ENCODE measurements at regions not wholly inside any gene's neighbourhood (a gene's known extent, or its start where the extent isn't known, plus 50 kb on each side); places are given as distances from the start of the nearest gene placed in this dataset.

DNA sequence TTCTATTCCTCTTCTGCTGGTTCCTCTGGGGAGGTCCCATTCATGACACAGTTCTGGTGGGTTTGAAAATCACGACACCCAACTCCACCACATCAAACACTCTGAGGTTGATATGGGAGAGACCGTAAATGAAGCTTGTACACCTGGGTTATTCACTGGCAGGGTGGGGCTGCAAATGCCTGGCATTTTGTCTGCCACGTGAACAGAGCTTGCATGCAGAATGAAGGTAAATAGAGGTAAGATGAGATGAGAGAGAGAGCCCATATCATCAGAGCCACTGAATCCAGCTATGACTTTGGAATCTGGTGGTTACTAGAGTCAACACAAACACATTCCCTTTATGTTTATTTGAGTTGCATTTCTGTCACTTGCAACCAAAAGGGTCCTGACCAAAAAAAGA is 97.4 kb downstream of the BANF2 start (continued):
- TF ChIP-seq, protein P1, sequence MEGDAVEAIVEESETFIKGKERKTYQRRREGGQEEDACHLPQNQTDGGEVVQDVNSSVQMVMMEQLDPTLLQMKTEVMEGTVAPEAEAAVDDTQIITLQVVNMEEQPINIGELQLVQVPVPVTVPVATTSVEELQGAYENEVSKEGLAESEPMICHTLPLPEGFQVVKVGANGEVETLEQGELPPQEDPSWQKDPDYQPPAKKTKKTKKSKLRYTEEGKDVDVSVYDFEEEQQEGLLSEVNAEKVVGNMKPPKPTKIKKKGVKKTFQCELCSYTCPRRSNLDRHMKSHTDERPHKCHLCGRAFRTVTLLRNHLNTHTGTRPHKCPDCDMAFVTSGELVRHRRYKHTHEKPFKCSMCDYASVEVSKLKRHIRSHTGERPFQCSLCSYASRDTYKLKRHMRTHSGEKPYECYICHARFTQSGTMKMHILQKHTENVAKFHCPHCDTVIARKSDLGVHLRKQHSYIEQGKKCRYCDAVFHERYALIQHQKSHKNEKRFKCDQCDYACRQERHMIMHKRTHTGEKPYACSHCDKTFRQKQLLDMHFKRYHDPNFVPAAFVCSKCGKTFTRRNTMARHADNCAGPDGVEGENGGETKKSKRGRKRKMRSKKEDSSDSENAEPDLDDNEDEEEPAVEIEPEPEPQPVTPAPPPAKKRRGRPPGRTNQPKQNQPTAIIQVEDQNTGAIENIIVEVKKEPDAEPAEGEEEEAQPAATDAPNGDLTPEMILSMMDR (IDR thresholded peaks at IDR 0.05; ENCODE audit: poor library complexity, severe bottlenecking) = no peak

DNA sequence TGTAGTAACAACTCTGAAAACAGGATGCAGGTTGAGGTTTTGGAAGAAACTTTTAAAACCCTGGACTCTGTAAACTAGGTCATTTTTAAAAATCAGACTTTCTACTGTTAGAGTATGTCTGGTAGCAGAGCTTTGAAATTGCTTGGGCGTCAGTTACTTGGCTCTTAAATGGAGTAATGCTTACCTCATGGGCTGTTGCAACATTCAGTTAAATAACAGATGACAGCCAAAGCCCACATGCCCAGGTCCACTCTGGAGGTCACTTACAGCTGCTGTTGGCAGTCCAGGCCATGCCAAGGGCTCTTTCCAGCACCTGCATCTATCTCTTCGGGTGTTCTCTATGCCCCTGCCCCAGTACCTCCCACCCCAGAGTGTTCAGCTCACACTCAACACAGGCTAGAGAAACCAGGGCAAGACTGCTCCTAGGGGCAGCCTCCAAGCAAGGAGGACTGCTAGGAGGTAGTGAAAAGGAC is 96.4 kb downstream of the BANF2 start:
- Histone ChIP-seq H3F3A (ENCODE audit: insufficient read depth, low read length, poor library complexity, severe bottlenecking) (no peaks in the 10 kb centered on the region), H3K9me3 (ENCODE audit: low read length) (no peaks in the 10 kb centered on the region), H3K9ac (ENCODE audit: low read length) (no peak overlapping the region), H4K20me1 (ENCODE audit: insufficient read depth) (no peaks in the 10 kb centered on the region), H3K79me2 (replicated peaks; ENCODE audit: insufficient read depth, low read length) (no peaks in the 10 kb centered on the region), H3K4me3 (ENCODE audit: low read length) (no peak overlapping the region), H2AFZ (ENCODE audit: low read depth, low read length) (no peak overlapping the region), H3K9me2 (ENCODE audit: insufficient read depth, low read length) (no peaks in the 10 kb centered on the region), H3K4me2 (ENCODE audit: low read length) (no peak overlapping the region), H3K27me3 (ENCODE audit: insufficient read depth, low read depth, low read length) (no peaks in the 10 kb centered on the region), H3K27ac (ENCODE audit: low read length) (no peak overlapping the region), H3K36me3 (ENCODE audit: insufficient read depth, low read length) (no peaks in the 10 kb centered on the region)
- no peak for TF ChIP-seq POLR2AphosphoS5 (IDR thresholded peaks at IDR 0.05)
- TF ChIP-seq, protein P1 (IDR thresholded peaks at IDR 0.05; ENCODE audit: poor library complexity, severe bottlenecking) = no peak
- no peak for TF ChIP-seq TAF1 (IDR thresholded peaks at IDR 0.05; ENCODE audit: low read depth)
- TF ChIP-seq MXI1 (conservative IDR thresholded peaks at IDR 0.05; ENCODE audit: poor library complexity, severe bottlenecking) = no peak
- TF ChIP-seq RAD21 (conservative IDR thresholded peaks at IDR 0.05) = no peak
- TF ChIP-seq SMC3 (conservative IDR thresholded peaks at IDR 0.05; ENCODE audit: poor library complexity) = no peak
- TF ChIP-seq, protein P2, sequence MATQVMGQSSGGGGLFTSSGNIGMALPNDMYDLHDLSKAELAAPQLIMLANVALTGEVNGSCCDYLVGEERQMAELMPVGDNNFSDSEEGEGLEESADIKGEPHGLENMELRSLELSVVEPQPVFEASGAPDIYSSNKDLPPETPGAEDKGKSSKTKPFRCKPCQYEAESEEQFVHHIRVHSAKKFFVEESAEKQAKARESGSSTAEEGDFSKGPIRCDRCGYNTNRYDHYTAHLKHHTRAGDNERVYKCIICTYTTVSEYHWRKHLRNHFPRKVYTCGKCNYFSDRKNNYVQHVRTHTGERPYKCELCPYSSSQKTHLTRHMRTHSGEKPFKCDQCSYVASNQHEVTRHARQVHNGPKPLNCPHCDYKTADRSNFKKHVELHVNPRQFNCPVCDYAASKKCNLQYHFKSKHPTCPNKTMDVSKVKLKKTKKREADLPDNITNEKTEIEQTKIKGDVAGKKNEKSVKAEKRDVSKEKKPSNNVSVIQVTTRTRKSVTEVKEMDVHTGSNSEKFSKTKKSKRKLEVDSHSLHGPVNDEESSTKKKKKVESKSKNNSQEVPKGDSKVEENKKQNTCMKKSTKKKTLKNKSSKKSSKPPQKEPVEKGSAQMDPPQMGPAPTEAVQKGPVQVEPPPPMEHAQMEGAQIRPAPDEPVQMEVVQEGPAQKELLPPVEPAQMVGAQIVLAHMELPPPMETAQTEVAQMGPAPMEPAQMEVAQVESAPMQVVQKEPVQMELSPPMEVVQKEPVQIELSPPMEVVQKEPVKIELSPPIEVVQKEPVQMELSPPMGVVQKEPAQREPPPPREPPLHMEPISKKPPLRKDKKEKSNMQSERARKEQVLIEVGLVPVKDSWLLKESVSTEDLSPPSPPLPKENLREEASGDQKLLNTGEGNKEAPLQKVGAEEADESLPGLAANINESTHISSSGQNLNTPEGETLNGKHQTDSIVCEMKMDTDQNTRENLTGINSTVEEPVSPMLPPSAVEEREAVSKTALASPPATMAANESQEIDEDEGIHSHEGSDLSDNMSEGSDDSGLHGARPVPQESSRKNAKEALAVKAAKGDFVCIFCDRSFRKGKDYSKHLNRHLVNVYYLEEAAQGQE (IDR thresholded peaks at IDR 0.05; ENCODE audit: borderline replicate concordance) = no peak
- no peak for TF ChIP-seq EP300 (conservative IDR thresholded peaks at IDR 0.05; ENCODE audit: poor library complexity, severe bottlenecking)
- no peak for TF ChIP-seq EZH2 (IDR thresholded peaks at IDR 0.05; ENCODE audit: borderline replicate concordance, insufficient read depth, low read length, poor library complexity, severe bottlenecking)

Measured in neural cell (in vitro differentiated cells).